GM21786 (cell line): ENCODE measurements at regions not wholly inside any gene's neighbourhood (a gene's known extent, or its start where the extent isn't known, plus 50 kb on each side); places are given as distances from the start of the nearest gene placed in this dataset.

Experiments used
- ATAC-seq: cut with Tn5 transposase; IDR thresholded peaks from one replicate; pipeline ENCODE4 v1.9.1; 2021; ENCODE audit not compliant: unreplicated experiment

- ATAC-seq = no peak
These were observed 54.5 kb upstream of the ME3 start for GRCh38 chr11:86726770-86727504.

- no peak for ATAC-seq
These were observed 53.8 kb upstream of the ME3 start for GRCh38 chr11:86726118-86726753.

- ATAC-seq = no peak
These were observed 51.7 kb upstream of the ME3 start for GRCh38 chr11:86724137-86724536.

- no peak for ATAC-seq
These were observed 50.9 kb upstream of the ME3 start for GRCh38 chr11:86723281-86723680.

GRCh38 chr11:86722748-86723147 lies 50.3 kb upstream of the ME3 start:
- ATAC-seq = no peak
